Mesendoderm (in vitro differentiated cells): ENCODE measurements at regions not wholly inside any gene's neighbourhood (a gene's known extent, or its start where the extent isn't known, plus 50 kb on each side); places are given as distances from the start of the nearest gene placed in this dataset.

Experiments used
- DNase-seq: peaks from one replicate; pipeline ENCODE4 v3.0.0; 2013
- H2AK5ac ChIP-seq: 2 replicates; pipeline ENCODE4 v1.6.1; 2013; ENCODE audit warnings: low read length, inconsistent platforms
- H2BK120ac ChIP-seq: 2 replicates; pipeline ENCODE4 v1.6.1; 2013; ENCODE audit warnings: low read depth, mild to moderate bottlenecking, low read length, moderate library complexity, mixed read lengths
- H2BK15ac ChIP-seq: replicated peaks from 2 replicates; pipeline ENCODE4 v1.6.1; 2013; ENCODE audit warnings: low read depth, mild to moderate bottlenecking, moderate library complexity
- H2BK5ac ChIP-seq: 2 replicates; pipeline ENCODE4 v1.6.1; 2013; ENCODE audit warnings: low read length, inconsistent platforms
- H3K18ac ChIP-seq: 2 replicates; pipeline ENCODE4 v1.6.1; 2013; ENCODE audit warnings: mild to moderate bottlenecking, low read length, mixed read lengths
- H3K23ac ChIP-seq: one replicate; pipeline ENCODE4 v1.6.1; 2013; ENCODE audit warnings: low read length
- H3K27ac ChIP-seq: 2 replicates; pipeline ENCODE4 v1.5.1; 2013; ENCODE audit warnings: low read depth, mild to moderate bottlenecking, inconsistent platforms, low read length, moderate library complexity
- H3K27me3 ChIP-seq: 2 replicates; pipeline ENCODE4 v1.6.1; 2013; ENCODE audit warnings: low read length, control low read depth, mild to moderate bottlenecking, inconsistent platforms; ENCODE audit not compliant: insufficient read depth, poor library complexity
- H3K36me3 ChIP-seq: 2 replicates; pipeline ENCODE4 v1.6.1; 2013; ENCODE audit warnings: low read length, inconsistent platforms; ENCODE audit not compliant: control insufficient read depth, insufficient read depth
- H3K4ac ChIP-seq: one replicate; pipeline ENCODE4 v1.6.1; 2013; ENCODE audit warnings: low read depth, mild to moderate bottlenecking, low read length, moderate library complexity
- H3K4me1 ChIP-seq: 2 replicates; pipeline ENCODE4 v1.6.1; 2013; ENCODE audit warnings: low read depth, low read length, inconsistent platforms; ENCODE audit not compliant: control insufficient read depth
- H3K4me2 ChIP-seq: 2 replicates; pipeline ENCODE4 v1.6.1; 2013; ENCODE audit warnings: low read length
- H3K4me3 ChIP-seq: 2 replicates; pipeline ENCODE4 v1.5.1; 2013; ENCODE audit warnings: mild to moderate bottlenecking, low read length
- H3K56ac ChIP-seq: one replicate; pipeline ENCODE4 v1.6.1; 2013; ENCODE audit warnings: low read length
- H3K79me1 ChIP-seq: 2 replicates; pipeline ENCODE4 v1.6.1; 2013; ENCODE audit warnings: low read length, inconsistent platforms
- H3K79me2 ChIP-seq: 2 replicates; pipeline ENCODE4 v1.6.1; 2013; ENCODE audit warnings: mild to moderate bottlenecking, low read length; ENCODE audit not compliant: control insufficient read depth, insufficient read depth
- H3K9ac ChIP-seq: 2 replicates; pipeline ENCODE4 v1.6.1; 2013; ENCODE audit warnings: low read length, inconsistent platforms
- H4K5ac ChIP-seq: one replicate; pipeline ENCODE4 v1.6.1; 2013; ENCODE audit warnings: low read length
- H4K8ac ChIP-seq: one replicate; pipeline ENCODE4 v1.6.1; 2013; ENCODE audit warnings: low read depth, mild to moderate bottlenecking, control low read depth, low read length, moderate library complexity
- WGBS: extraction: QIAGEN DNeasy Blood & Tissue Kit; methylation state at CpG from one replicate; pipeline ENCODE4 v1.1.7; 2013; ENCODE audit warnings: low lambda C conversion rate, missing lambda C conversion rate; ENCODE audit not compliant: insufficient coverage; ENCODE audit errors: extremely low coverage; 5-methylcytosine and 5-hydroxymethylcytosine counted together

GRCh38 chrX:8851231-8851886 is 50.2 kb upstream of the FAM9A start:
- WGBS, result no CpG with 5 or more reads among the region's 11 CpGs
- Histone ChIP-seq H4K8ac (no peak overlapping the region), H3K4me2 (no peak overlapping the region), H2AK5ac (no peak overlapping the region), H3K4ac (no peak overlapping the region), H3K79me2 (no peaks in the 10 kb centered on the region), H3K56ac (no peak overlapping the region), H3K27ac (no peak overlapping the region), H3K4me1 (no peaks in the 10 kb centered on the region), H2BK5ac (no peak overlapping the region), H3K36me3 (no peaks in the 10 kb centered on the region), H3K23ac (no peak overlapping the region), H3K9ac (no peak overlapping the region), H4K5ac (no peak overlapping the region), H3K79me1 (no peaks in the 10 kb centered on the region), H2BK120ac (no peak overlapping the region), H2BK15ac (no peak overlapping the region), H3K27me3 (no peaks in the 10 kb centered on the region), H3K4me3 (no peak overlapping the region), H3K18ac (no peak overlapping the region)
- no peak for DNase-seq
